ENCODE measurements at regions not wholly inside any gene's neighbourhood (a gene's known extent, or its start where the extent isn't known, plus 50 kb on each side); places are given as distances from the start of the nearest gene placed in this dataset.
"Not testable (repeated sequence)": the region's sequence is repeated elsewhere in the genome, so short reads cannot be mapped to it uniquely, and the experiment has no call there.

DNA sequence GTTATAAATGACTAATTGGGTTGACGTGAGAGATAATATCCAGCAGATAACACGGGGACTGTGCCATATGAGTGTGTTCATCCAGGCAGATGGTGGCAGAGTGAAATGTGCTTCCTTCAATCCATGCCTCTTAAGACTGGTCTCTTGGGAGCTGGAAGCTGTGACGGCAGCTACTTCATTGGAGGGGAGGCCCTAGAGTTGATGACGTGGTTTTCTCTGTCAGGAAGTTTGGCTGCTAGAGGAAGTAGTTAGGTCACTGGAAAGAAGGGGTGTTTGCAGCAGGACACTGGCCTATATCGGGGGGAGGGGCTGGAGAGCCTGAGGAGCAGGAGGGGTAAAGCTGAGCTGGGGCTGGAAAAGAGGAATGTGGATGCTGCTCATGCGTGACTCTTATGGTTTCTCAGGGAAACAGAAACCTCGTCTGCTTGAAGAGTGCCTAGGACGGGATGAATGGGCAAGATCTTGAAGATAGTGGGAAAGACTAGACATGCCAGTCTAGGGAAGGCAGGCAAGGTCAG is 3051.6 kb downstream of the RPIA start:
- DNase-seq: not testable (repeated sequence)

DNA sequence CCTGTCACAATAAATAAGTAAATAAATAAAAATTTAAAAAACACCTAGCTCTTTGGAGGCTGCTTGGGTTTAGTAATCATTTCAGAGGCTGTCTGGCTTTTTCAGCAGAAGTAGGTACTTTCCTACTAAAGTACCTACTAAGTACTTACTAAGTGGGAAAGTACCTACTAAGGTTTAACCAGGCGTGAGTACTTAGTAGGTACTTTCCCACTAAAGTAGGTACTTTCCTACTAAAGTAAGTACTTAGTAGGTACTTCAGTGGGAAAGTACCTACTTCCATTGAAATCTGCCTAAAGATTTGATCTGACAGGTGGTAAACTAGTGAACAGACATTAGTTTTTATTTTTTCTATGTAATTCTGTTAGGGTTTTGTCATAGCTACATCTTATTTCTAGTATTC is 3052.4 kb downstream of the RPIA start:
- not testable (repeated sequence) for DNase-seq

DNA sequence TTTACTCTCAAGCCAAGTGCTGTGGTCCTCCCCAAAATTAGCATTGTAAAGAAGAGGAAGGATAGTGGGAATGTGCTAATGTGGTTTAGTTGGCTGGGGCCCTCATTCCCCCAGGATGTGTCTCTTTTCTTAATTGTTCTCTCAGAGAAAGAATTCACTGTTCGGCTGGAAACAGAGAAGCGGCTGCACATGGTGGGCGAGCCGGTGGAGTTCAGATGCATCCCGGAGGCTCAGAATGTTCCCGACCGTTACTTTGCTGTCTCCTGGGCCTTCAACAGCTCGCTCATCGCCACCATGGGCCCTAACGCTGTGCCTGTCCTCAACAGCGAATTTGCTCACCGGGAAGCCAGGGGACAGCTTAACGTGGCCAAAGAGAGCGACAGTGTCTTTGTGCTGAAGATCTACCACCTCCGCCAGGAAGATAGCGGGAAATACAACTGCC is 3053.2 kb downstream of the RPIA start:
- DNase-seq: not testable (repeated sequence)

DNA sequence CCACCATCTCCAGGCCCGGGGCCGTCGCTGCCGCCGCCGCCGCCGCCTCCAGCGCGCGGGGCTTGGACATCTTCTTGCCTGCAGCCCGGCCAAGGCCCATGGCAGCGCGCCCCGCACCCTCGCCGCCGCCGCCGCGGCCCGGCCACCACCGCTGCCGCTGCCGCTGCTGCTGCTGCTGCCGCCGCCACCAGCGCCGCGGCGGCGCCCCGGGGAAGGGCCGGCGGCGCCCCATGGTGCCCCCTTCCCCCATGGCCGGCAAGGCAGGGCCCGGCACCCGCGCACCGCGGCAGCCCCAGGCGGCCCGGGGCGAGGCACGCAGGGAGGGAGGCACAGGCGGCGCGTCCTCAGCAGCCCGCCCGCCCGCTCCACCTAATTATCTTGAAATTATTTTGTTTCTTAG is 3057.4 kb downstream of the RPIA start:
- DNase-seq: no peak

GRCh38 chr2:91749665-91750064 is 3058.2 kb downstream of the RPIA start:
- not testable (repeated sequence) for DNase-seq

DNA sequence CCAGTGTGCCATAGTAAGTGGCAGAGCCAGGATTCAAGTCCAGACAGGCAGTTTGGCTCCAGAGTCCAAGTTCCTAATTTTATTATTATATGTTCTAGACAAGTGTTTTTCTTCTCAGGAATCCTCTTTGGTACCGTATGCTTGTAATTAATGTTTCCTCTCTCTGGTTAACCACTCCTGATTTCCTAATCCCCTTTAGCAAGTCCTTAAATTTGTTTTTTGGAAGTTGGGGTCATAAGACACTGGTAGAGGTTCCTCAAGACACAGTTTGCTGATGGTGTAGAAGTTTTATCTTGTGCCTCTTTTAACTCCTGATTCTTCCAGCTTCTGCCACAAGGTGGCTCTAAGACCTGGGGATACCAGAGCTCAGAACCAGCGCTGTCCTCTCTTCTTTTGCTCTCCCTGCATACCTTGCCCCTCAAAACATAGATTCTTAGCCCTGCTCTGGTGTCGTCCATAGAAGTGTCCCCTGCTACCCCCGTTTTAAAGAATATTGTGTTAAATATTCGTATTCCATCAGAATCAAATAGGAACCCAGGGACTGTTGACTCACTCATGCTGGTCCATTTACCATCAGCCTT is 3068.0 kb downstream of the RPIA start:
- not testable (repeated sequence) for DNase-seq

GRCh38 chr2:91760672-91761071 is 3069.2 kb downstream of the RPIA start:
- not testable (repeated sequence) for DNase-seq

GRCh38 chr2:91762312-91762711 is 3070.8 kb downstream of the RPIA start:
- not testable (repeated sequence) for DNase-seq

DNA sequence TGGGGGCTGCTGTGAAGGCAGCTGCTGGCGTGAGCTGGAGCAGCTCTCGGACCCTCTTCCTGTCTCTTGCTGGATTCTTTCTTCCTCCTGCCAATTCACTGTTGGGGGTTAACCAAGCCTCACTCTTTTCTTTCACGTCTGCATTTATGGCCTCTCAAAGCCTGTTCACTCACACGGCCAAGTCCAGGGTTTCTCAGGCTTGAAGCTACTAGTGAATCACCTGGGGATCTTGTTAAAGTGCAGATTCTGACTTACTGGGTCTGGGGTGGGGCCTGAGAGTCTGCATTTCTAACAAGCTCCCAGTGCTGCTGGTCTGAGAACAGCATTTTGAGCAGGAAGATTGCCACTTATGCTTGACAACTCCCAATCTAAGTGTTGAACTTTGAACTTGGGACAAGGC is 3072.2 kb downstream of the RPIA start:
- DNase-seq: not testable (repeated sequence)

- DNase-seq: not testable (repeated sequence)
These were observed 3073.1 kb downstream of the RPIA start for GRCh38 chr2:91764581-91765002.

GRCh38 chr2:91765018-91765754 is 3073.7 kb downstream of the RPIA start:
- DNase-seq: not testable (repeated sequence)

GRCh38 chr2:91766349-91767048 is 3075.0 kb downstream of the RPIA start:
- DNase-seq: not testable (repeated sequence)

GRCh38 chr2:91768301-91768700 is 3076.8 kb downstream of the RPIA start:
- DNase-seq: not testable (repeated sequence)

DNA sequence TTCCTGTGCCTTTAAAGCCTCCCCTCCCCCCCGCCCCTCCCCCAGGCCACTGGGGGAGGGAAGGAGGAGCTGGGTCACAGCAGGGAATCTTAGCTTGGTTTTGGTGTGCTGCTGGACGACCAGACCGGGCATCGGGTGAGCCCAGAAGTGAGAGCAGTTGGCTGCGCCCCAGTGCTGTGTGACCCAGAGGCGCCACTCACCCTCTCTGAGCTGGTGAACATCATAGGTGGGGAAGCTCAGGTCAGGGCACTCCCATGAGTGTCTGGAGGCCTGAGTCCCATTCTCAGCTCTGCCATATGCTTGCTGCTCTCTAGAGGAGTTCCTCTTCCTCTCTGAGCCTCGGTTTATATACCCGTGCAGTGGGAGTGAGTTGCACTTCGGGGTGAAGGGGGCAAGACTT is 3077.5 kb downstream of the RPIA start:
- not testable (repeated sequence) for DNase-seq

DNA sequence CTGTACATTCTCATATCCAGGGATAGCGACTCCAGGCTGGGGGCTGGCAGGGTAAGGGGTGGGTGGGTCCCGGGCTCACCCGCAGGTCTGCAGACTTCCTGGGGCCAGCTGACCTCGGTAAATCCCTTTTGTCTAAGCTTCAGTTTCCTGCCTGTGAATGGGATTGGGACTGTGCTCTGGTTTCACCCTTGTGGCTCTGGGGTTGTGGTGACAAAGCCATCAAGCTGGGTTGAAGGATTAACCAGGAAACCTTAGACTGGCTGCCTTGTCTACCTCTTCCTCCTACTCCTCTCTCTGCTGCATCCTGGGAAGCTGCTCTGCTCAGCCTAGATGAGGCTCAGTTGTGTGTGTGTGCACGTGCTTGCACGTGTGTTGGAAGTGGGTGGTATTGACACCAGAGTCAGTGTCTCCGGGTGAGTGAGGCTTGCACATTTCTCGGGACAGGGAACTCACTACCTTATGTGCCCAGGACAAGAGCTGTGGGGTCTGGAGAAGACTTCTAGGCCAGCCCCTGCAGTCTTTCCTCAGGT is 3078.6 kb downstream of the RPIA start:
- DNase-seq: not testable (repeated sequence)

DNA sequence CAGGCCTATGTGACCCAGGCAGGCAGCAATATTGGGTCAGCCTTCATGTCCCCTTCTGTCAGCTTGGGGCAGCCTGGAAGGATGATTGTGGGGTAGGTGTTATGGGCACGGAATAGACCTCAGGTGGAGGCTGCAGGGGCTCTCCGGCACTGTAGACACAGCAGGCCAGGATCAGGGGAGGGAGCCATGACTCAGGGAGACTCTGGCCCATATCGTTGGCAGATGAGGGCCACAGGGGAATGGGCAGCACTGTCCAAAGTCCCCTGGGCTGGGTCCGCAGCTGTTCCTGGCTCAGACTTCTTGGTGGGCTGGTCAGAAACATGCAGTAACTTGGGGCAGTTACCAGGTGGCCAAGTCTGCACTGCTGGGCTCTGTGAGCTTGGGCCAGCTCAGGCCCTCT is 3080.1 kb downstream of the RPIA start:
- not testable (repeated sequence) for DNase-seq

GRCh38 chr2:91772240-91772937 is 3080.9 kb downstream of the RPIA start:
- DNase-seq: not testable (repeated sequence)

- not testable (repeated sequence) for DNase-seq
These were observed 3082.3 kb downstream of the RPIA start for GRCh38 chr2:91773810-91774209.

GRCh38 chr2:91775193-91775592 is 3083.7 kb downstream of the RPIA start:
- DNase-seq: not testable (repeated sequence)

DNA sequence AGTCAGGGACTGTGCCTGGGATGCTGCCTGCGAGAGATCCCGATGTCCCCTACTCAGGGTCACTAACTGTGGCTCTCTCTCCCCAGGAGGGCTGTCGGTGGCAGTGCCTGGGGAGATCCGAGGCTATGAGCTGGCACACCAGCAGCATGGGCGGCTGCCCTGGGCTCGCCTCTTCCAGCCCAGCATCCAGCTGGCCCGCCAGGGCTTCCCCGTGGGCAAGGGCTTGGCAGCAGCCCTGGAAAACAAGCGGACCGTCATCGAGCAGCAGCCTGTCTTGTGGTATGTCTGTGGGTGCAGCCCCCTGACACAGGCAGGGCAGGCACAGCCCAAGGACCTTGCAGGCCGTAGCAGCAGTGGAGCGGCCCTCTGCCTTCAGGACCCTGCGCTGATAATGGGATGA is 3088.9 kb downstream of the RPIA start:
- not testable (repeated sequence) for DNase-seq

DNA sequence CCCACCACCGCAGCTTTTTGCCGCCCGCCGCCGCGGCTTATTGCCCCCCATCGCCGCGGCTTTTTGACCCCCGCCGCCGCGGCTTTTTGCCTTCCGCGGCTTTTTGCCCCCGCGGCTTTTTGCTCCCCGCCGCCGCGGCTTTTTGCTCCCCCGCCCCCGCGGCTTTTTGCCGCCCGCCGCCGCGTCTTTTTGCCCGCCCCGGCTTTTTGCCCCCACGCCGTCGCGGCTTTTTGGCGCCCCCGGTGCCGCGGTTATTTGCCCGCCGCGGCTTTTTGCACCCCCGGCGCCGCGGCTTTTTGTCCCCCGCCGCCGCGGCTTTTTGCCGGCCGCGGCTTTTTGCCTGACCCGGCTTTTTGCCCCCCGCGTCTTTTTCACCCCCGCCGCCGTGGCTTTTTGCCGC is 3061.8 kb upstream of the TEKT4 start:
- DNase-seq: peak; percentile 3
